Trophoblast cell (in vitro differentiated cells and primary cell): ENCODE measurements at regions not wholly inside any gene's neighbourhood (a gene's known extent, or its start where the extent isn't known, plus 50 kb on each side); places are given as distances from the start of the nearest gene placed in this dataset.

Experiments used
- DNase-seq, 2 donors: peaks; one replicate each; pipeline ENCODE4 v3.0.0-alpha.2; 2016
- H2AFZ ChIP-seq: 2 replicates; pipeline ENCODE4 v1.6.1; 2013; ENCODE audit warnings: low read length, moderate library complexity, mild to moderate bottlenecking; ENCODE audit not compliant: insufficient read depth, poor library complexity
- H2AK5ac ChIP-seq: 2 replicates; pipeline ENCODE4 v1.6.1; 2013; ENCODE audit warnings: mild to moderate bottlenecking, low read length
- H2BK120ac ChIP-seq: 2 replicates; pipeline ENCODE4 v1.6.1; 2013; ENCODE audit warnings: low read length, mild to moderate bottlenecking, moderate library complexity; ENCODE audit not compliant: insufficient read depth, poor library complexity
- H2BK12ac ChIP-seq: 2 replicates; pipeline ENCODE4 v1.6.1; 2013; ENCODE audit warnings: mild to moderate bottlenecking, low read length, moderate library complexity
- H2BK5ac ChIP-seq: 2 replicates; pipeline ENCODE4 v1.6.1; 2013; ENCODE audit warnings: low read length, low read depth, moderate library complexity, mild to moderate bottlenecking; ENCODE audit not compliant: poor library complexity
- H3K14ac ChIP-seq: 2 replicates; pipeline ENCODE4 v1.6.1; 2013; ENCODE audit warnings: mild to moderate bottlenecking, low read length
- H3K18ac ChIP-seq: 2 replicates; pipeline ENCODE4 v1.6.1; 2013; ENCODE audit warnings: mild to moderate bottlenecking, low read length
- H3K23ac ChIP-seq: 2 replicates; pipeline ENCODE4 v1.6.1; 2013; ENCODE audit warnings: low read length
- H3K27ac ChIP-seq: 2 replicates; pipeline ENCODE4 v1.5.1; 2013; ENCODE audit warnings: low read depth, mild to moderate bottlenecking, inconsistent platforms, low read length, moderate library complexity
- H3K27me3 ChIP-seq: 2 replicates; pipeline ENCODE4 v1.6.1; 2013; ENCODE audit warnings: inconsistent platforms, mild to moderate bottlenecking, low read length, moderate library complexity; ENCODE audit not compliant: insufficient read depth
- H3K36me3 ChIP-seq, 2 experiments: 1 replicate in 1 of 2; 2 replicates in 1 of 2; pipeline ENCODE4 v1.6.1; 2013; ENCODE audit warnings: low read length in 2 of 2, mild to moderate bottlenecking in 2 of 2, moderate library complexity in 1 of 2; ENCODE audit not compliant: insufficient read depth in 2 of 2, control insufficient read depth in 1 of 2
- H3K4ac ChIP-seq: 2 replicates; pipeline ENCODE4 v1.6.1; 2013; ENCODE audit warnings: low read depth, mild to moderate bottlenecking, low read length, moderate library complexity
- H3K4me1 ChIP-seq, 2 experiments: 1 replicate in 1 of 2; 2 replicates in 1 of 2; pipeline ENCODE4 v1.6.1; 2013; ENCODE audit warnings: low read length in 2 of 2, mild to moderate bottlenecking in 2 of 2, moderate library complexity in 1 of 2; ENCODE audit not compliant: insufficient read depth in 2 of 2, control insufficient read depth in 1 of 2
- H3K4me2 ChIP-seq: 2 replicates; pipeline ENCODE4 v1.6.1; 2013; ENCODE audit warnings: inconsistent platforms, mild to moderate bottlenecking, low read length, moderate library complexity
- H3K4me3 ChIP-seq: 2 replicates; pipeline ENCODE4 v1.5.1; 2013; ENCODE audit warnings: mild to moderate bottlenecking, low read depth, low read length, inconsistent platforms
- H3K79me1 ChIP-seq: one replicate; pipeline ENCODE4 v1.6.1; 2013; ENCODE audit warnings: low read length
- H3K79me2 ChIP-seq: 2 replicates; pipeline ENCODE4 v1.6.1; 2013; ENCODE audit warnings: low read length, mild to moderate bottlenecking; ENCODE audit not compliant: control insufficient read depth, insufficient read depth, poor library complexity
- H3K9ac ChIP-seq: 2 replicates; pipeline ENCODE4 v1.6.1; 2013; ENCODE audit warnings: mild to moderate bottlenecking, low read length
- H3K9me3 ChIP-seq: 2 replicates; pipeline ENCODE4 v1.6.1; 2013; ENCODE audit warnings: low read depth, mild to moderate bottlenecking, control low read depth, inconsistent platforms, low read length; ENCODE audit not compliant: insufficient read depth
- H4K12ac ChIP-seq: 2 replicates; pipeline ENCODE4 v1.6.1; 2013; ENCODE audit warnings: low read depth, mild to moderate bottlenecking, low read length, moderate library complexity
- H4K8ac ChIP-seq: 2 replicates; pipeline ENCODE4 v1.6.1; 2013; ENCODE audit warnings: low read depth, mild to moderate bottlenecking, low read length, moderate library complexity
- H4K91ac ChIP-seq: one replicate; pipeline ENCODE4 v1.6.1; 2013; ENCODE audit warnings: low read depth, mild to moderate bottlenecking, low read length, moderate library complexity
- WGBS: extraction: QIAGEN DNeasy Blood & Tissue Kit; methylation state at CpG from one replicate; pipeline ENCODE4 v1.1.7; 2013; ENCODE audit warnings: missing lambda C conversion rate; ENCODE audit not compliant: insufficient read length, insufficient coverage; ENCODE audit errors: extremely low coverage; 5-methylcytosine and 5-hydroxymethylcytosine counted together

- Histone ChIP-seq H2AFZ (no peak overlapping the region), H4K12ac (no peak overlapping the region), H2BK12ac (no peak overlapping the region), H3K79me1 (no peaks in the 10 kb centered on the region), H3K9me3 (no peaks in the 10 kb centered on the region), H3K79me2 (no peaks in the 10 kb centered on the region), H4K91ac (no peak overlapping the region), H3K9ac (no peak overlapping the region), H3K14ac (no peak overlapping the region), H3K4ac (no peak overlapping the region), H2BK120ac (no peak overlapping the region), H2AK5ac (no peak overlapping the region), H3K27ac (no peak overlapping the region), H3K23ac (no peak overlapping the region), H2BK5ac (no peak overlapping the region), H4K8ac (no peak overlapping the region), H3K4me3 (no peak overlapping the region), H3K36me3 (no peaks in the 10 kb centered on the region), H3K4me1 (no peaks in the 10 kb centered on the region), H3K18ac (no peak overlapping the region), H3K27me3 (no peaks in the 10 kb centered on the region), H3K4me2 (no peak overlapping the region)
- no peak for DNase-seq
These were observed 217.6 kb downstream of the LYPLAL1 start for GRCh38 chr1:219391297-219391696.

- H2BK12ac ChIP-seq: no peak overlapping the region
- no peak overlapping the region for H3K18ac ChIP-seq
- H3K27ac ChIP-seq: no peak overlapping the region
- no peaks in the 10 kb centered on the region for H3K79me1 ChIP-seq
- no peak overlapping the region for H3K14ac ChIP-seq
- H3K23ac ChIP-seq: no peak overlapping the region
- H3K4ac ChIP-seq: no peak overlapping the region
- H4K8ac ChIP-seq: no peak overlapping the region
- no peak overlapping the region for H2BK120ac ChIP-seq
- H2AFZ ChIP-seq: no peak overlapping the region
- no peak overlapping the region for H4K91ac ChIP-seq
- WGBS: no CpG with 5 or more reads among the region's 1 CpG
- no peaks in the 10 kb centered on the region for H3K36me3 ChIP-seq
- DNase-seq: no peak
- H3K4me2 ChIP-seq: no peak overlapping the region
- no peaks in the 10 kb centered on the region for H3K9me3 ChIP-seq
- H2AK5ac ChIP-seq: no peak overlapping the region
- H3K27me3 ChIP-seq: no peaks in the 10 kb centered on the region
- H3K9ac ChIP-seq: no peak overlapping the region
- H3K4me3 ChIP-seq: no peak overlapping the region
- H2BK5ac ChIP-seq: no peak overlapping the region
- H3K79me2 ChIP-seq: no peaks in the 10 kb centered on the region
- no peaks in the 10 kb centered on the region for H3K4me1 ChIP-seq
- no peak overlapping the region for H4K12ac ChIP-seq
These were observed 213.5 kb downstream of the LYPLAL1 start for GRCh38 chr1:219387211-219387610.

GRCh38 chr1:219385787-219386427 lies 212.2 kb downstream of the LYPLAL1 start:
- no CpG with 5 or more reads among the region's 3 CpGs for WGBS

GRCh38 chr1:219383281-219383680 lies 209.6 kb downstream of the LYPLAL1 start:
- Histone ChIP-seq H3K23ac (no peak overlapping the region), H3K14ac (no peak overlapping the region), H3K4me2 (no peak overlapping the region), H3K27me3 (no peaks in the 10 kb centered on the region), H3K9ac (no peak overlapping the region), H3K27ac (no peak overlapping the region), H2BK120ac (no peak overlapping the region), H3K18ac (no peak overlapping the region), H2AK5ac (no peak overlapping the region), H4K8ac (no peak overlapping the region), H3K4me1 (peaks cover 0 to 2% of the 10 kb centered on the region in 2 experiments), H3K36me3 (no peaks in the 10 kb centered on the region), H4K91ac (no peak overlapping the region), H3K79me2 (no peaks in the 10 kb centered on the region), H3K9me3 (peaks cover 4% of the 10 kb centered on the region), H2AFZ (no peak overlapping the region), H4K12ac (no peak overlapping the region), H2BK12ac (no peak overlapping the region), H3K4me3 (no peak overlapping the region), H3K79me1 (no peaks in the 10 kb centered on the region), H3K4ac (no peak overlapping the region), H2BK5ac (no peak overlapping the region)
- peak in 1 of 2 donors; percentile 37 for DNase-seq

More at GRCh38 chr1:219385787-219386427, 212.2 kb downstream of the LYPLAL1 start:
- Histone ChIP-seq H3K4me1 (peaks cover 0 to 2% of the 10 kb centered on the region in 2 experiments), H4K12ac (no peak overlapping the region), H3K27ac (no peak overlapping the region), H2BK5ac (no peak overlapping the region), H2AK5ac (no peak overlapping the region), H3K79me2 (no peaks in the 10 kb centered on the region), H3K36me3 (no peaks in the 10 kb centered on the region), H3K14ac (no peak overlapping the region), H2BK12ac (no peak overlapping the region), H3K4me2 (no peak overlapping the region), H4K91ac (no peak overlapping the region), H3K27me3 (no peaks in the 10 kb centered on the region), H2AFZ (no peak overlapping the region), H3K9me3 (no peaks in the 10 kb centered on the region), H3K18ac (no peak overlapping the region), H3K4ac (no peak overlapping the region), H3K79me1 (no peaks in the 10 kb centered on the region), H4K8ac (no peak overlapping the region), H2BK120ac (no peak overlapping the region), H3K9ac (no peak overlapping the region), H3K4me3 (no peak overlapping the region), H3K23ac (no peak overlapping the region)
- DNase-seq: peak; percentile 20 to 74
